Non-pigmented ciliary epithelial cell (primary cell): ENCODE measurements at regions not wholly inside any gene's neighbourhood (a gene's known extent, or its start where the extent isn't known, plus 50 kb on each side); places are given as distances from the start of the nearest gene placed in this dataset.

Source experiments
- DNase-seq: peaks from one replicate; pipeline ENCODE4 v3.0.0-alpha.2; 2010; ENCODE audit warnings: low read depth

GRCh38 chr14:85437148-85437547 is 92.8 kb upstream of the FLRT2 start:
- DNase-seq = peak; percentile 85

GRCh38 chr14:85438001-85438400 is 91.9 kb upstream of the FLRT2 start:
- no peak for DNase-seq

- DNase-seq = no peak
Measured at GRCh38 chr14:85438481-85438942, 91.4 kb upstream of the FLRT2 start.

- DNase-seq = no peak
Measured at GRCh38 chr14:85439696-85440328, 90.1 kb upstream of the FLRT2 start.

GRCh38 chr14:85441909-85442643 is 87.9 kb upstream of the FLRT2 start:
- DNase-seq = no peak

GRCh38 chr14:85442996-85443395 is 86.9 kb upstream of the FLRT2 start:
- no peak for DNase-seq

GRCh38 chr14:85444635-85445034 is 85.3 kb upstream of the FLRT2 start:
- DNase-seq = no peak

- no peak for DNase-seq
Measured at GRCh38 chr14:85445151-85445795, 84.7 kb upstream of the FLRT2 start.

GRCh38 chr14:85447883-85448282 is 82.1 kb upstream of the FLRT2 start:
- DNase-seq = no peak

GRCh38 chr14:85451421-85451820 is 78.5 kb upstream of the FLRT2 start:
- no peak for DNase-seq

- DNase-seq = no peak
Measured at GRCh38 chr14:85453401-85454225, 76.3 kb upstream of the FLRT2 start.

GRCh38 chr14:85454226-85454813 is 75.6 kb upstream of the FLRT2 start:
- no peak for DNase-seq

- DNase-seq = no peak
Measured at GRCh38 chr14:85459361-85460000, 70.5 kb upstream of the FLRT2 start.

GRCh38 chr14:85461432-85462133 is 68.4 kb upstream of the FLRT2 start:
- no peak for DNase-seq

- DNase-seq = no peak
Measured at GRCh38 chr14:85463512-85463911, 66.4 kb upstream of the FLRT2 start.

GRCh38 chr14:85464135-85464895 is 65.6 kb upstream of the FLRT2 start:
- DNase-seq = no peak

- no peak for DNase-seq
Measured at GRCh38 chr14:85466678-85467077, 63.3 kb upstream of the FLRT2 start.

GRCh38 chr14:85468816-85469215 is 61.1 kb upstream of the FLRT2 start:
- no peak for DNase-seq

- peak; percentile 50 for DNase-seq
Measured at GRCh38 chr14:85471156-85471555, 58.8 kb upstream of the FLRT2 start.

- DNase-seq = peak; percentile 91
Measured at GRCh38 chr14:85471744-85472143, 58.2 kb upstream of the FLRT2 start.
